CD4-positive, alpha-beta T cell treated with Interleukin-2 at 100 ng/mL for 4 hours (primary cell): ENCODE measurements at regions not wholly inside any gene's neighbourhood (a gene's known extent, or its start where the extent isn't known, plus 50 kb on each side); places are given as distances from the start of the nearest gene placed in this dataset.
"Not testable (repeated sequence)": the region's sequence is repeated elsewhere in the genome, so short reads cannot be mapped to it uniquely, and the experiment has no call there.

ENCODE experiments used
- DNase-seq: peaks from one replicate; pipeline ENCODE4 v3.0.0-alpha.2; 2020; ENCODE audit warnings: low spot score

GRCh38 chr4:19227701-19228100 is 1024.0 kb upstream of the SLIT2 start:
- no peak for DNase-seq

GRCh38 chr4:19224820-19225219 is 1026.9 kb upstream of the SLIT2 start:
- DNase-seq: no peak

- no peak for DNase-seq
Measured at GRCh38 chr4:19216476-19216875, 1035.2 kb upstream of the SLIT2 start.

GRCh38 chr4:19214591-19215186 is 1037.0 kb upstream of the SLIT2 start:
- DNase-seq: no peak

GRCh38 chr4:19213388-19213787 is 1038.3 kb upstream of the SLIT2 start:
- no peak for DNase-seq

GRCh38 chr4:19205853-19206252 is 1045.9 kb upstream of the SLIT2 start:
- no peak for DNase-seq

- not testable (repeated sequence) for DNase-seq
Measured at GRCh38 chr4:19197838-19198237, 1053.9 kb upstream of the SLIT2 start.

GRCh38 chr4:19195696-19196095 is 1056.0 kb upstream of the SLIT2 start:
- no peak for DNase-seq

- no peak for DNase-seq
Measured at GRCh38 chr4:19194672-19195071, 1057.0 kb upstream of the SLIT2 start.

- DNase-seq: no peak
Measured at GRCh38 chr4:19193274-19193981, 1058.3 kb upstream of the SLIT2 start.

GRCh38 chr4:19191979-19192650 is 1059.6 kb upstream of the SLIT2 start:
- no peak for DNase-seq

- no peak for DNase-seq
Measured at GRCh38 chr4:19187691-19188090, 1064.0 kb upstream of the SLIT2 start.

- DNase-seq: no peak
Measured at GRCh38 chr4:19187096-19187495, 1064.6 kb upstream of the SLIT2 start.

GRCh38 chr4:19181631-19182030 is 1070.1 kb upstream of the SLIT2 start:
- not testable (repeated sequence) for DNase-seq

- DNase-seq: no peak
Measured at GRCh38 chr4:19178835-19179234, 1072.9 kb upstream of the SLIT2 start.

- DNase-seq: no peak
Measured at GRCh38 chr4:19177616-19178015, 1074.1 kb upstream of the SLIT2 start.

- no peak for DNase-seq
Measured at GRCh38 chr4:19171832-19172231, 1079.9 kb upstream of the SLIT2 start.

- no peak for DNase-seq
Measured at GRCh38 chr4:19167311-19167710, 1084.4 kb upstream of the SLIT2 start.

- DNase-seq: no peak
Measured at GRCh38 chr4:19164334-19164733, 1087.4 kb upstream of the SLIT2 start.

- no peak for DNase-seq
Measured at GRCh38 chr4:19159874-19160273, 1091.8 kb upstream of the SLIT2 start.

- DNase-seq: no peak
Measured at GRCh38 chr4:19158107-19158809, 1093.4 kb upstream of the SLIT2 start.

GRCh38 chr4:19156786-19157185 is 1094.9 kb upstream of the SLIT2 start:
- no peak for DNase-seq

- DNase-seq: no peak
Measured at GRCh38 chr4:19155568-19155967, 1096.1 kb upstream of the SLIT2 start.
